HepG2 (cell line): ENCODE measurements at regions not wholly inside any gene's neighbourhood (a gene's known extent, or its start where the extent isn't known, plus 50 kb on each side); places are given as distances from the start of the nearest gene placed in this dataset.

Source experiments
- ATAC-seq: fragments of 200-7000 bp; cut with Tn5 transposase; 3 replicates; pipeline ENCODE4 v1.9.1; 2020; ENCODE audit warnings: mild to moderate bottlenecking, moderate library complexity
- BruUV-seq: library from RNA; stranded (reverse); fragments of 400-500 nt; replicated peaks from 2 replicates; lab custom pipeline; 2021; lab: Mats Ljungman, UMichigan
- CTCF ChIA-PET: fragments of 300-600 bp; formaldehyde crosslinking; extraction: SDS; loops from one replicate; lab custom pipeline; 2021; ENCODE audit warnings: low total read pairs, inconsistent platforms, low intra/inter-chr PET ratio; lab: Yijun Ruan, JAX
- POLR2A ChIA-PET: fragments of 350-600 bp; sonication (Branson Sonifier 250); formaldehyde crosslinking; loops from one replicate; lab custom pipeline; 2020; ENCODE audit warnings: antibody characterized with exemption, inconsistent platforms; lab: Yijun Ruan, JAX
- DNase-seq: peaks from one replicate; pipeline ENCODE4 v3.0.0-alpha.2; 2015; ENCODE audit warnings: low spot score
- FAIRE-seq: peaks from 3 replicates; lab custom pipeline; 2011; peaks lifted over from hg19 to GRCh38; lab: Jason Lieb, UNC
- H2AFZ ChIP-seq: one replicate; pipeline ENCODE4 v1.6.1; 2011; ENCODE audit warnings: low read length, inconsistent platforms
- H3K27ac ChIP-seq: fragments of 300-600 bp; 3 replicates; pipeline ENCODE4 v1.8.0; 2011; ENCODE audit warnings: mixed run types, mild to moderate bottlenecking, mixed read lengths, low read length, inconsistent platforms; ENCODE audit not compliant: insufficient read depth; ENCODE audit errors: extremely low read length
- H3K27me3 ChIP-seq, 2 experiments: fragments of 200-600 bp in 1 of 2; 2 replicates in 1 of 2; 3 replicates in 1 of 2; pipeline versions ENCODE4 v1.6.0 to v1.8.0; 2011; ENCODE audit warnings: low read length in 2 of 2, mild to moderate bottlenecking in 2 of 2, moderate library complexity in 2 of 2, inconsistent platforms in 1 of 2; ENCODE audit not compliant: insufficient read depth in 2 of 2, control insufficient read depth in 1 of 2
- H3K36me3 ChIP-seq, 2 experiments: fragments of 200-600 bp in 1 of 2; replicated peaks in 1 of 2; 2 replicates in 1 of 2; 3 replicates in 1 of 2; pipeline versions ENCODE4 v1.5.1 to v1.8.0; 2011; ENCODE audit warnings: low read length in 2 of 2, inconsistent platforms in 1 of 2; ENCODE audit not compliant: insufficient read depth in 2 of 2, control insufficient read depth in 1 of 2
- H3K4me1 ChIP-seq: 2 replicates; pipeline ENCODE4 v1.5.1; 2012; ENCODE audit warnings: low read length, inconsistent platforms; ENCODE audit not compliant: insufficient read depth
- H3K4me2 ChIP-seq: 2 replicates; pipeline ENCODE4 v1.6.0; 2011; ENCODE audit warnings: low read depth, low read length, inconsistent platforms
- H3K4me3 ChIP-seq, 3 experiments: fragments of 200-600 bp in 1 of 3; sonication (generic), shearing (Covaris generic) in 1 of 3; replicated peaks in 1 of 3; 2 replicates each; pipeline ENCODE4 v1.5.1; 2011 to 2016; ENCODE audit warnings: low read length in 3 of 3, inconsistent platforms in 2 of 3, low read depth in 2 of 3, mild to moderate bottlenecking in 2 of 3, control low read depth in 1 of 3, mixed read lengths in 1 of 3; ENCODE audit not compliant: insufficient read depth in 1 of 3
- H3K79me2 ChIP-seq: one replicate; pipeline ENCODE4 v1.6.1; 2011; ENCODE audit warnings: low read length, inconsistent platforms; ENCODE audit not compliant: insufficient read depth
- H3K9ac ChIP-seq: 2 replicates; pipeline ENCODE4 v1.6.0; 2011; ENCODE audit warnings: mild to moderate bottlenecking, low read depth, low read length, inconsistent platforms; ENCODE audit not compliant: insufficient read depth
- H3K9me3 ChIP-seq: 2 replicates; pipeline ENCODE4 v1.5.1; 2012; ENCODE audit warnings: mild to moderate bottlenecking, low read length
- H4K20me1 ChIP-seq: 2 replicates; pipeline ENCODE4 v1.6.0; 2011; ENCODE audit warnings: inconsistent platforms, mild to moderate bottlenecking, low read length, moderate library complexity; ENCODE audit not compliant: insufficient read depth
- HNRNPL ChIP-seq: fragments of 200-400 bp; formaldehyde crosslinking; IDR thresholded peaks from 2 replicates; pipeline ENCODE4 v1.6.1; 2017; ENCODE audit warnings: mild to moderate bottlenecking, low read depth, low read length
- HOXD1 ChIP-seq: sonication (generic); formaldehyde crosslinking; IDR thresholded peaks from 2 replicates; pipeline ENCODE4 v1.5.0; 2020; ENCODE audit warnings: missing genetic modification reagents
- MAF1 ChIP-seq: sonication (generic); formaldehyde crosslinking; IDR thresholded peaks from 2 replicates; pipeline ENCODE4 v1.5.0; 2020; ENCODE audit warnings: missing genetic modification reagents, borderline replicate concordance
- MED13 ChIP-seq: sonication (generic); formaldehyde crosslinking; IDR thresholded peaks from 2 replicates; pipeline ENCODE4 v1.5.0; 2020; ENCODE audit warnings: missing genetic modification reagents
- MTF2 ChIP-seq: sonication (generic); formaldehyde crosslinking; IDR thresholded peaks from 2 replicates; pipeline ENCODE4 v1.5.0; 2020; ENCODE audit warnings: missing genetic modification reagents, borderline replicate concordance
- POLR2AphosphoS2 ChIP-seq: IDR thresholded peaks from 2 replicates; pipeline ENCODE4 v1.6.1; 2011; ENCODE audit warnings: low read depth, low read length, improper control_type of control experiment
- RFX1 ChIP-seq: fragments of 450-650 bp; IDR thresholded peaks from 2 replicates; pipeline ENCODE4 v1.6.1; 2017
- SALL2 ChIP-seq: sonication (generic); formaldehyde crosslinking; IDR thresholded peaks from 2 replicates; pipeline ENCODE4 v1.8.1; 2023; ENCODE audit warnings: mild to moderate bottlenecking, missing genetic modification reagents, inconsistent platforms
- TCF7 ChIP-seq: sonication (generic); IDR thresholded peaks from 2 replicates; pipeline ENCODE4 v1.6.1; 2016; ENCODE audit warnings: antibody characterized with exemption, low read depth
- TMF1 ChIP-seq: sonication (generic); formaldehyde crosslinking; IDR thresholded peaks from 2 replicates; pipeline ENCODE4 v1.8.1; 2022; ENCODE audit warnings: low read depth, missing genetic modification reagents
- ZNF207 ChIP-seq: fragments of 450-650 bp; IDR thresholded peaks from 2 replicates; pipeline ENCODE4 v1.6.1; 2016; ENCODE audit warnings: antibody characterized with exemption, borderline replicate concordance
- ZNF572 ChIP-seq: sonication (generic); formaldehyde crosslinking; IDR thresholded peaks from 2 replicates; pipeline ENCODE4 v1.5.1; 2020; ENCODE audit warnings: mild to moderate bottlenecking, missing genetic modification reagents
- ZNF660 ChIP-seq: sonication (generic); formaldehyde crosslinking; IDR thresholded peaks from 2 replicates; pipeline ENCODE4 v1.5.1; 2020; ENCODE audit warnings: mild to moderate bottlenecking, low read depth, missing genetic modification reagents, borderline replicate concordance
- WGBS: methylation state at CpG from one replicate; pipeline ENCODE4 v1.1.6; 2017; ENCODE audit warnings: low lambda C conversion rate; 5-methylcytosine and 5-hydroxymethylcytosine counted together
- in situ Hi-C: cut with HindIII; loops from 2 replicates; pipeline ENCODE4 v1.10.0; 2017; ENCODE audit warnings: low pct_unique_long_range_greater_than_20kb; ENCODE audit not compliant: extremely low pct_ligation_motif_present
- intact Hi-C: fragments of 100-400 bp; cut with micrococcal nuclease; formaldehyde crosslinking; loops from one replicate; pipeline ENCODE4 v1.10.0; 2022; ENCODE audit not compliant: unreplicated experiment
- TF ChIP-seq, protein P1 (sequence below): sonication (generic); formaldehyde crosslinking; IDR thresholded peaks from 2 replicates; pipeline ENCODE4 v1.4.0; 2020; ENCODE audit warnings: missing genetic modification reagents
- TF ChIP-seq, protein P2 (sequence below): sonication (generic); formaldehyde crosslinking; IDR thresholded peaks from 2 replicates; pipeline ENCODE4 v1.4.0; 2020; ENCODE audit warnings: missing genetic modification reagents

DNA sequence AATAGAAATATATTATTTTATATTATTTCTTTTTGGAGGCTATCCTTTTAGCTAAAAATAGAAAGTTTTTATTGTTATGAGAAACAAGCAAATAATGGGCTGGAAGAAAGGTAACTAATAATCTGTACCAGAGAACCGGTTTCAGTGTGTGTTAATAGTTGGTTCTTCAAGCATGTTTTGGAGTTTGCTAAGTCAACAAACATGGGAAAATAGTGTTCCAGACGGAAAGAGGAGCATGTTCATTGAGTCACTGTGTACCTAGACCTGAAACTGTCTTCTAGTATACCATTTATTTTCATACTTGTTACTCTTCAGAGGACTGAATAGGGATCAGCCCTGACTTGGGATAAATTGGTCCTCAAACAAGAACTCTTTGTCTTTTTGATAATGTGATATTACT is 134.5 kb upstream of the CWC22 start:
- no TSS peak for BruUV-seq
- intact Hi-C loops, result no loop called here
- Histone ChIP-seq H3K4me2 (no peak overlapping the region), H3K79me2 (no peaks in the 10 kb centered on the region), H4K20me1 (no peaks in the 10 kb centered on the region), H3K36me3 (no peaks in the 10 kb centered on the region), H3K9me3 (no peaks in the 10 kb centered on the region), H3K27ac (no peak overlapping the region), H3K27me3 (no peaks in the 10 kb centered on the region), H3K4me1 (no peaks in the 10 kb centered on the region), H3K4me3 (no peak overlapping the region), H3K9ac (no peak overlapping the region), H2AFZ (no peak overlapping the region)
- ChIA-PET POLR2A (no interaction called here), CTCF (no interaction called here)
- FAIRE-seq (no peak), DNase-seq (no peak), ATAC-seq (no peak)
- in situ Hi-C loops, result no loop called here
- TF ChIP-seq SALL2 (CRISPR knock-in tag) (no peak), MED13 (CRISPR knock-in tag) (no peak), ZNF207 (no peak), POLR2AphosphoS2 (no peak), HNRNPL (no peak), RFX1 (no peak), TMF1 (CRISPR knock-in tag) (no peak), TCF7 (no peak), MTF2 (CRISPR knock-in tag) (no peak), MAF1 (CRISPR knock-in tag) (no peak), ZNF572 (CRISPR knock-in tag) (no peak), ZNF660 (CRISPR knock-in tag) (no peak), HOXD1 (no peak)
- TF ChIP-seq, protein P1, sequence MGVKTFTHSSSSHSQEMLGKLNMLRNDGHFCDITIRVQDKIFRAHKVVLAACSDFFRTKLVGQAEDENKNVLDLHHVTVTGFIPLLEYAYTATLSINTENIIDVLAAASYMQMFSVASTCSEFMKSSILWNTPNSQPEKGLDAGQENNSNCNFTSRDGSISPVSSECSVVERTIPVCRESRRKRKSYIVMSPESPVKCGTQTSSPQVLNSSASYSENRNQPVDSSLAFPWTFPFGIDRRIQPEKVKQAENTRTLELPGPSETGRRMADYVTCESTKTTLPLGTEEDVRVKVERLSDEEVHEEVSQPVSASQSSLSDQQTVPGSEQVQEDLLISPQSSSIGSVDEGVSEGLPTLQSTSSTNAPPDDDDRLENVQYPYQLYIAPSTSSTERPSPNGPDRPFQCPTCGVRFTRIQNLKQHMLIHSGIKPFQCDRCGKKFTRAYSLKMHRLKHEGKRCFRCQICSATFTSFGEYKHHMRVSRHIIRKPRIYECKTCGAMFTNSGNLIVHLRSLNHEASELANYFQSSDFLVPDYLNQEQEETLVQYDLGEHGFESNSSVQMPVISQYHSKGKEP, result no peak
- TF ChIP-seq, protein P2, sequence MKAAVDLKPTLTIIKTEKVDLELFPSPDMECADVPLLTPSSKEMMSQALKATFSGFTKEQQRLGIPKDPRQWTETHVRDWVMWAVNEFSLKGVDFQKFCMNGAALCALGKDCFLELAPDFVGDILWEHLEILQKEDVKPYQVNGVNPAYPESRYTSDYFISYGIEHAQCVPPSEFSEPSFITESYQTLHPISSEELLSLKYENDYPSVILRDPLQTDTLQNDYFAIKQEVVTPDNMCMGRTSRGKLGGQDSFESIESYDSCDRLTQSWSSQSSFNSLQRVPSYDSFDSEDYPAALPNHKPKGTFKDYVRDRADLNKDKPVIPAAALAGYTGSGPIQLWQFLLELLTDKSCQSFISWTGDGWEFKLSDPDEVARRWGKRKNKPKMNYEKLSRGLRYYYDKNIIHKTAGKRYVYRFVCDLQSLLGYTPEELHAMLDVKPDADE (CRISPR knock-in tag), result no peak
- 10% methylated on average over 2 of the region's 2 CpGs for WGBS
